ENCODE measurements at regions not wholly inside any gene's neighbourhood (a gene's known extent, or its start where the extent isn't known, plus 50 kb on each side); places are given as distances from the start of the nearest gene placed in this dataset.

- TF ChIP-seq E2F1 (CRISPR knock-in tag; IDR thresholded peaks at IDR 0.05): no peak
- TF ChIP-seq CTCF (IDR thresholded peaks at IDR 0.05): no peak
- TF ChIP-seq FOXJ3 (CRISPR knock-in tag; IDR thresholded peaks at IDR 0.05; ENCODE audit: borderline replicate concordance): no peak
- no peak for TF ChIP-seq E2F4 (CRISPR knock-in tag; IDR thresholded peaks at IDR 0.05; ENCODE audit: borderline replicate concordance, low read depth)
- TF ChIP-seq ZBTB43 (CRISPR knock-in tag; IDR thresholded peaks at IDR 0.05): no peak
- TF ChIP-seq ZBTB21 (CRISPR knock-in tag; IDR thresholded peaks at IDR 0.05; ENCODE audit: borderline replicate concordance): no peak
Observed at GRCh38 chr10:32110790-32111189, 54.6 kb upstream of the KIF5B start.

Data from WTC11 (cell line).